Spleen (tissue), 11 donors: ENCODE measurements at regions not wholly inside any gene's neighbourhood (a gene's known extent, or its start where the extent isn't known, plus 50 kb on each side); places are given as distances from the start of the nearest gene placed in this dataset.

Experiments
- DNase-seq: peaks from one replicate; pipeline ENCODE4 v3.0.0-alpha.2; 2020
- H3K27ac ChIP-seq, 8 donors: fragments of 200-600 bp; sonication (generic) in 7 of 8; 1 replicate in 4 of 8; 2 replicates in 4 of 8; pipeline versions ENCODE4 v1.5.0 to v1.8.0; 2016 to 2021; ENCODE audit warnings: inconsistent platforms in 4 of 8, mild to moderate bottlenecking in 4 of 8, moderate library complexity in 1 of 8
- H3K27me3 ChIP-seq, 7 donors: fragments of 200-600 bp; sonication (generic) in 6 of 7; replicated peaks in 1 of 7; 1 replicate in 4 of 7; 2 replicates in 3 of 7; pipeline versions ENCODE4 v1.5.0 to v1.8.0; 2016 to 2021; ENCODE audit warnings: inconsistent platforms in 3 of 7, mild to moderate bottlenecking in 1 of 7
- H3K36me3 ChIP-seq, 6 donors: fragments of 200-600 bp; sonication (generic) in 5 of 6; 1 replicate in 4 of 6; 2 replicates in 2 of 6; pipeline versions ENCODE4 v1.5.0 to v1.8.0; 2016 to 2021; ENCODE audit warnings: inconsistent platforms in 2 of 6
- H3K4me1 ChIP-seq, 6 donors: fragments of 200-600 bp; sonication (generic) in 5 of 6; 1 replicate in 3 of 6; 2 replicates in 3 of 6; pipeline versions ENCODE4 v1.5.0 to v1.8.0; 2016 to 2021; ENCODE audit warnings: inconsistent platforms in 3 of 6
- H3K4me3 ChIP-seq, 8 donors: fragments of 200-600 bp; sonication (generic) in 7 of 8; 1 replicate in 4 of 8; 2 replicates in 4 of 8; pipeline versions ENCODE4 v1.5.0 to v1.8.0; 2016 to 2021; ENCODE audit warnings: inconsistent platforms in 4 of 8, mild to moderate bottlenecking in 4 of 8, moderate library complexity in 2 of 8
- H3K9me3 ChIP-seq, 8 donors: fragments of 200-600 bp; sonication (generic) in 7 of 8; 1 replicate in 4 of 8; 2 replicates in 4 of 8; pipeline versions ENCODE4 v1.5.0 to v1.8.0; 2016 to 2021; ENCODE audit warnings: inconsistent platforms in 4 of 8
- CTCF ChIP-seq, 11 experiments: fragments of 200-600 bp in 7 of 11; fragments of 450-650 bp in 4 of 11; sonication (generic) in 4 of 11; IDR thresholded peaks in 8 of 11; conservative IDR thresholded peaks in 3 of 11; 1 replicate in 7 of 11; 2 replicates in 4 of 11; pipeline versions ENCODE4 v1.4.0 to v1.8.0; 2016 to 2021; ENCODE audit warnings: antibody characterized with exemption in 11 of 11, inconsistent platforms in 4 of 11, mild to moderate bottlenecking in 1 of 11
- POLR2A ChIP-seq, 3 donors: fragments of 450-650 bp; IDR thresholded peaks; one replicate each; pipeline ENCODE4 v1.5.1; 2017; ENCODE audit warnings: antibody characterized with exemption in 3 of 3, mild to moderate bottlenecking in 1 of 3
- POLR2AphosphoS5 ChIP-seq, 3 donors: sonication (generic); formaldehyde crosslinking; IDR thresholded peaks; one replicate each; pipeline ENCODE4 v1.5.1; 2017; ENCODE audit warnings: antibody characterized with exemption in 3 of 3
- WGBS, 5 donors: extraction: QIAGEN DNeasy Blood & Tissue Kit in 3 of 5; methylation state at CpG; one replicate each; pipeline versions ENCODE4 v1.1.5 to v1.1.7; 2013 to 2018; 5-methylcytosine and 5-hydroxymethylcytosine counted together
- intact Hi-C: fragments of 100-400 bp; cut with DNase I; formaldehyde crosslinking; loops from one replicate; pipeline ENCODE4 v1.15.0; 2023; ENCODE audit warnings: low total_unique reads
- donor health status: healthy with polysubstance abuse.
- donor health status: DM: no; HTN: no; CAD: no; lungs with moderate emphysema.
- donor health status: DM: no; HTN: no; CAD: no.
- donor health status: Bipolar disorder and iron deficiency.
- donor health status: healthy.
- donor health status: DM: no; HTN: no; CAD: no.
- donor health status: DM: yes; HTN: yes; CAD: no.

- Histone ChIP-seq H3K4me3 (no peak overlapping the region), H3K9me3 (no peaks in the 10 kb centered on the region), H3K36me3 (no peaks in the 10 kb centered on the region), H3K27me3 (peaks cover 0 to 21% (median 0%) of the 10 kb centered on the region in 7 donors), H3K27ac (no peak overlapping the region), H3K4me1 (peaks cover 0 to 15% (median 3%) of the 10 kb centered on the region in 6 donors)
- TF ChIP-seq POLR2AphosphoS5 (IDR thresholded peaks at IDR 0.05) = no peak
- no peak for TF ChIP-seq POLR2A (IDR thresholded peaks at IDR 0.05)
- TF ChIP-seq CTCF (IDR thresholded peaks at IDR 0.05 in 8 of 11, conservative IDR thresholded peaks at IDR 0.05 in 3 of 11) = no peak
- DNase-seq = no peak
- 87 to 97% (median 92%) methylated on average over 3 of the region's 3 CpGs for whole genome bisulfite sequencing, 5 donors
- intact Hi-C loops = no loop called here
These were observed 258.2 kb upstream of the GLI3 start for GRCh38 chr7:42495256-42495655.

GRCh38 chr7:42494736-42495135, 257.7 kb upstream of the GLI3 start:
- no peak overlapping the region for H3K4me3 ChIP-seq
- no peaks in the 10 kb centered on the region for H3K36me3 ChIP-seq
- intact Hi-C loops = no loop called here
- H3K27ac ChIP-seq = no peak overlapping the region
- 65 to 82% (median 74%) methylated on average over 6 of the region's 6 CpGs for WGBS, 5 donors
- TF ChIP-seq POLR2A (IDR thresholded peaks at IDR 0.05) (no peak), CTCF (IDR thresholded peaks at IDR 0.05 in 8 of 11, conservative IDR thresholded peaks at IDR 0.05 in 3 of 11) (no peak), POLR2AphosphoS5 (IDR thresholded peaks at IDR 0.05) (no peak)
- peaks cover 0 to 15% (median 3%) of the 10 kb centered on the region in 6 donors for H3K4me1 ChIP-seq
- H3K9me3 ChIP-seq = no peaks in the 10 kb centered on the region
- DNase-seq = no peak
- H3K27me3 ChIP-seq = peaks cover 0 to 21% (median 0%) of the 10 kb centered on the region in 7 donors

GRCh38 chr7:42494199-42494710, 257.2 kb upstream of the GLI3 start:
- WGBS, 5 donors = 67 to 88% (median 83%) methylated on average over 5 of the region's 5 CpGs
- H3K27me3 ChIP-seq = peaks cover 0 to 21% (median 0%) of the 10 kb centered on the region in 7 donors
- no peaks in the 10 kb centered on the region for H3K9me3 ChIP-seq
- H3K4me3 ChIP-seq = peak overlapping the region in 2 of 8 donors; percentile 37 to 62
- DNase-seq = no peak
- no peaks in the 10 kb centered on the region for H3K36me3 ChIP-seq
- H3K27ac ChIP-seq = peak overlapping the region in 3 of 8 donors; percentile 29 to 53 (median 37)
- H3K4me1 ChIP-seq = peaks cover 0 to 15% (median 3%) of the 10 kb centered on the region in 6 donors
- intact Hi-C loops = no loop called here
- TF ChIP-seq POLR2A (IDR thresholded peaks at IDR 0.05) = no peak
- TF ChIP-seq CTCF (IDR thresholded peaks at IDR 0.05 in 8 of 11, conservative IDR thresholded peaks at IDR 0.05 in 3 of 11) = no peak
- TF ChIP-seq POLR2AphosphoS5 (IDR thresholded peaks at IDR 0.05) = no peak

- no peak for DNase-seq
- TF ChIP-seq POLR2A (IDR thresholded peaks at IDR 0.05) = no peak
- peak in 2 of 3 donors; percentile 57 to 59 for TF ChIP-seq POLR2AphosphoS5 (IDR thresholded peaks at IDR 0.05)
- Histone ChIP-seq H3K27ac (peak overlapping the region in 5 of 8 donors; percentile 29 to 53 (median 47)), H3K36me3 (no peaks in the 10 kb centered on the region), H3K27me3 (peaks cover 0 to 21% (median 0%) of the 10 kb centered on the region in 7 donors), H3K9me3 (no peaks in the 10 kb centered on the region), H3K4me1 (peaks cover 0 to 15% (median 3%) of the 10 kb centered on the region in 6 donors), H3K4me3 (peak overlapping the region; percentile 9 to 62 (median 25))
- 2 to 7% (median 5%) methylated on average over 19 to 29 of the region's 29 CpGs for WGBS, 5 donors
- intact Hi-C loops = no loop called here
These were observed 256.6 kb upstream of the GLI3 start for GRCh38 chr7:42493436-42494198.
